OCI-LY1 (cell line): ENCODE measurements at regions not wholly inside any gene's neighbourhood (a gene's known extent, or its start where the extent isn't known, plus 50 kb on each side); places are given as distances from the start of the nearest gene placed in this dataset.

Source experiments
- H2AFZ ChIP-seq: fragments of 200-600 bp; sonication (generic), shearing (Covaris generic); 2 replicates; pipeline ENCODE4 v1.6.0; 2014; ENCODE audit warnings: antibody characterized with exemption, mild to moderate bottlenecking, low read length
- H3F3A ChIP-seq: fragments of 200-600 bp; sonication (generic), shearing (Covaris generic); 2 replicates; pipeline ENCODE4 v1.6.0; 2014; ENCODE audit warnings: mild to moderate bottlenecking, antibody characterized with exemption, low read length, moderate library complexity; ENCODE audit not compliant: insufficient read depth
- H3K27ac ChIP-seq: fragments of 200-600 bp; sonication (generic); 2 replicates; pipeline ENCODE4 v1.5.1; 2014; ENCODE audit warnings: low read length, mixed run types, mild to moderate bottlenecking, low read depth; ENCODE audit not compliant: poor library complexity, severe bottlenecking
- H3K27me3 ChIP-seq: fragments of 200-600 bp; sonication (generic); 2 replicates; pipeline ENCODE4 v1.6.0; 2014; ENCODE audit warnings: antibody characterized with exemption, mild to moderate bottlenecking, low read length, moderate library complexity; ENCODE audit not compliant: insufficient read depth
- H3K36me3 ChIP-seq: fragments of 200-600 bp; sonication (generic); 2 replicates; pipeline ENCODE4 v1.6.1; 2014; ENCODE audit warnings: mild to moderate bottlenecking, antibody characterized with exemption, low read length, moderate library complexity, mixed read lengths; ENCODE audit not compliant: insufficient read depth
- H3K4me1 ChIP-seq: fragments of 200-600 bp; sonication (generic); 2 replicates; pipeline ENCODE4 v1.5.1; 2014; ENCODE audit warnings: mild to moderate bottlenecking, low read length, moderate library complexity; ENCODE audit not compliant: insufficient read depth, severe bottlenecking
- H3K4me2 ChIP-seq: fragments of 200-600 bp; sonication (generic), shearing (Covaris generic); 2 replicates; pipeline ENCODE4 v1.6.1; 2014; ENCODE audit warnings: low read length
- H3K4me3 ChIP-seq: fragments of 200-600 bp; sonication (generic); 2 replicates; pipeline ENCODE4 v1.5.1; 2014; ENCODE audit warnings: low read length, low read depth, mild to moderate bottlenecking, mixed read lengths; ENCODE audit not compliant: poor library complexity, severe bottlenecking
- H3K79me2 ChIP-seq: fragments of 200-600 bp; shearing (Covaris generic); 2 replicates; pipeline ENCODE4 v1.6.1; 2016; ENCODE audit warnings: mixed run types, low read length, mixed read lengths; ENCODE audit not compliant: insufficient read depth
- H3K9ac ChIP-seq: fragments of 200-600 bp; sonication (generic), shearing (Covaris generic); 2 replicates; pipeline ENCODE4 v1.6.1; 2014; ENCODE audit warnings: mild to moderate bottlenecking, low read length, mixed read lengths
- H3K9me2 ChIP-seq: fragments of 200-600 bp; sonication (generic), shearing (Covaris generic); 2 replicates; pipeline ENCODE4 v1.6.1; 2014; ENCODE audit warnings: low read depth, mild to moderate bottlenecking, low read length, mixed read lengths
- H3K9me3 ChIP-seq: fragments of 200-600 bp; shearing (Covaris generic); 2 replicates; pipeline ENCODE4 v1.6.1; 2014; ENCODE audit warnings: low read length, mixed read lengths
- H4K20me1 ChIP-seq: fragments of 200-600 bp; sonication (generic), shearing (Covaris generic); 2 replicates; pipeline ENCODE4 v1.6.0; 2016; ENCODE audit warnings: mild to moderate bottlenecking, low read length; ENCODE audit not compliant: insufficient read depth
- EZH2 ChIP-seq: fragments of 200-600 bp; sonication (generic), shearing (Covaris generic); IDR thresholded peaks from 2 replicates; pipeline ENCODE4 v1.8.0; 2017; ENCODE audit warnings: borderline replicate concordance, mixed run types, mild to moderate bottlenecking, antibody characterized with exemption, low read length, moderate library complexity, mixed read lengths
- TF ChIP-seq, protein P1 (sequence below): fragments of 200-600 bp; sonication (generic), shearing (Covaris generic); IDR thresholded peaks from 2 replicates; pipeline ENCODE4 v1.5.1; 2017; ENCODE audit warnings: mild to moderate bottlenecking, antibody characterized with exemption, low read length, moderate library complexity, mixed read lengths

DNA sequence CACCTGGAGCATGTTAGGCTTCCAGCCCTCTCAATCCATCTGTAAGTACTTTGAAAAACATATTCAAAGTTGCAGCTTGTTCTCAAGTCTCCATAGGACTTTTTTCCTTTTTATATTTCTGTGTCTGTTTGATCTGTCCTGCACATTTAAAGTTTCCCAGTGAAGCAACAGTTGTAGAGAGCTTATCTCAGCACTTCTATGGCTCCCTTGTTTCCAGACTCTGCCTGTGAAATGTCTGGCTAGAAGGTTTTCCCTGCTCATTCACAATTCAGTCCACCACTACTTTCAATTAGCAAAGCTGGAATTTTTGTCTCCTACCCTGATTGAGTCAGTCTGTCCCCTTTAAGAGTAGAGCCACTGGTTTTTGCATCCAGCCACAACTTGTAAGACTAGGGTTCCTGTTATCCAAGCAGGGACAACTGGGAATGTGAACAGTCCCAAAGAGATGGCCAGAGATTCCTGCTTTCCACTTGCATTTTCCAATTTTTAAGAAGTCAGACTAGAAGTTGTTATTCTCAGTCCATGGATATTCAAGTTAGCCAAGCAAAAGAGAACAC, 116.1 kb downstream of the GASK1B start:
- no peak overlapping the region for H3K4me3 ChIP-seq
- H3K4me2 ChIP-seq: no peak overlapping the region
- no peak overlapping the region for H2AFZ ChIP-seq
- H3K79me2 ChIP-seq: no peaks in the 10 kb centered on the region
- no peaks in the 10 kb centered on the region for H3K9me2 ChIP-seq
- no peaks in the 10 kb centered on the region for H4K20me1 ChIP-seq
- no peaks in the 10 kb centered on the region for H3K27me3 ChIP-seq
- no peaks in the 10 kb centered on the region for H3F3A ChIP-seq
- H3K9me3 ChIP-seq: no peaks in the 10 kb centered on the region
- no peak overlapping the region for H3K9ac ChIP-seq
- TF ChIP-seq, protein P1, sequence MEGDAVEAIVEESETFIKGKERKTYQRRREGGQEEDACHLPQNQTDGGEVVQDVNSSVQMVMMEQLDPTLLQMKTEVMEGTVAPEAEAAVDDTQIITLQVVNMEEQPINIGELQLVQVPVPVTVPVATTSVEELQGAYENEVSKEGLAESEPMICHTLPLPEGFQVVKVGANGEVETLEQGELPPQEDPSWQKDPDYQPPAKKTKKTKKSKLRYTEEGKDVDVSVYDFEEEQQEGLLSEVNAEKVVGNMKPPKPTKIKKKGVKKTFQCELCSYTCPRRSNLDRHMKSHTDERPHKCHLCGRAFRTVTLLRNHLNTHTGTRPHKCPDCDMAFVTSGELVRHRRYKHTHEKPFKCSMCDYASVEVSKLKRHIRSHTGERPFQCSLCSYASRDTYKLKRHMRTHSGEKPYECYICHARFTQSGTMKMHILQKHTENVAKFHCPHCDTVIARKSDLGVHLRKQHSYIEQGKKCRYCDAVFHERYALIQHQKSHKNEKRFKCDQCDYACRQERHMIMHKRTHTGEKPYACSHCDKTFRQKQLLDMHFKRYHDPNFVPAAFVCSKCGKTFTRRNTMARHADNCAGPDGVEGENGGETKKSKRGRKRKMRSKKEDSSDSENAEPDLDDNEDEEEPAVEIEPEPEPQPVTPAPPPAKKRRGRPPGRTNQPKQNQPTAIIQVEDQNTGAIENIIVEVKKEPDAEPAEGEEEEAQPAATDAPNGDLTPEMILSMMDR: no peak
- no peak for TF ChIP-seq EZH2
- no peaks in the 10 kb centered on the region for H3K36me3 ChIP-seq
- H3K27ac ChIP-seq: no peak overlapping the region
- H3K4me1 ChIP-seq: no peaks in the 10 kb centered on the region

DNA sequence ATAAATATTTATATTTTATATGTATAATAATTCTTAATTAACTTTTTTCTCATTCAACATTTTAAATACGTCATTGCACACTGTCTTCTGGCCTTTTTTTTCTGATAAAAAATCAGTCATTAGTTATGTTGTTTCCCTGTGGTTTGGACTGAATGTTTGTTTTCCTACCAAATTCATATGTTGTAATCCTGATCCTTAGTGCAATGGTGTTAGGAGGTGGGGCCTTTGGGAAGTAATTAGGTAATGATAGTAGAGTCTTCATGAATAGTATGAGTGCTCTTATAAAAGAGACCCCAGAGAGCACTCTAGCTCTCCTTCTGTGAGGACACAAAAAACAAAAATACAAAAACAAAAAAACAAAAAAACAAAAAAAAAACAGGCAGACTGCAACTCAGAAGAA, 117.2 kb downstream of the GASK1B start:
- Histone ChIP-seq H3K79me2 (no peaks in the 10 kb centered on the region), H3K27ac (no peak overlapping the region), H3K4me3 (no peak overlapping the region), H3K36me3 (no peaks in the 10 kb centered on the region), H3K4me2 (no peak overlapping the region), H3F3A (no peaks in the 10 kb centered on the region), H3K4me1 (no peaks in the 10 kb centered on the region), H3K27me3 (no peaks in the 10 kb centered on the region), H4K20me1 (no peaks in the 10 kb centered on the region), H3K9me3 (no peaks in the 10 kb centered on the region), H3K9ac (no peak overlapping the region), H3K9me2 (no peaks in the 10 kb centered on the region), H2AFZ (no peak overlapping the region)
- TF ChIP-seq, protein P1: no peak
- TF ChIP-seq EZH2: no peak

DNA sequence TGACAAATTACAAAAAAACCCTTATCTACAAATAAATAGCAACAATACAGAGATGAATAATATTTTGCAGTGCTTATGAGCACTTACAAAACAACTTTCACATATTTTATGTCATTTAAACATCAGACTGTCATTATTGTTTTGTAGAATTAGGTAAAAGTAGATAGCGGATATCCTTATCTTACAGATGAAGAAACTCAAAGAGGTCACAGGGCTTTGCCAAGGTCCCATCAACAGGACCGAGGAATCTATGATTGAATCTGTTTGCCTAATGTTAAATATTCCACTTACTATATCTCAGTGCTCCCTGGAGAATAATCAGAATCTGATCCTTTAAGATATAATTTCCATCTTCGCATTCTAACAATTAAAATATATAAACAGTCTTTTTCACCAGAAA, 119.0 kb downstream of the GASK1B start:
- Histone ChIP-seq H3K4me2 (no peak overlapping the region), H2AFZ (no peak overlapping the region), H3K9me2 (no peaks in the 10 kb centered on the region), H3K9me3 (no peaks in the 10 kb centered on the region), H4K20me1 (no peaks in the 10 kb centered on the region), H3K79me2 (no peaks in the 10 kb centered on the region), H3K9ac (no peak overlapping the region), H3F3A (no peaks in the 10 kb centered on the region), H3K4me3 (no peak overlapping the region), H3K27me3 (no peaks in the 10 kb centered on the region), H3K36me3 (no peaks in the 10 kb centered on the region), H3K27ac (no peak overlapping the region), H3K4me1 (no peaks in the 10 kb centered on the region)
- TF ChIP-seq, protein P1: no peak
- no peak for TF ChIP-seq EZH2
